Lower lobe of right lung (tissue), 2 donors: ENCODE measurements at regions not wholly inside any gene's neighbourhood (a gene's known extent, or its start where the extent isn't known, plus 50 kb on each side); places are given as distances from the start of the nearest gene placed in this dataset.

Experiments
- ATAC-seq, 2 donors: fragments of 200-7000 bp; cut with Tn5 transposase; one replicate each; pipeline ENCODE4 v1.9.1; 2020 to 2022; ENCODE audit warnings: mild to moderate bottlenecking in 2 of 2, moderate library complexity in 2 of 2
- DNase-seq: peaks from one replicate; pipeline ENCODE4 v3.0.0-alpha.2; 2020
- H3K27ac ChIP-seq: fragments of 200-600 bp; one replicate; pipeline ENCODE4 v1.8.0; 2022
- H3K27me3 ChIP-seq: fragments of 200-600 bp; one replicate; pipeline ENCODE4 v1.8.0; 2022; ENCODE audit warnings: low read depth
- H3K36me3 ChIP-seq: fragments of 200-600 bp; one replicate; pipeline ENCODE4 v1.8.0; 2022; ENCODE audit warnings: mild to moderate bottlenecking
- H3K4me1 ChIP-seq: fragments of 200-600 bp; one replicate; pipeline ENCODE4 v1.8.0; 2022
- H3K4me3 ChIP-seq: fragments of 200-600 bp; one replicate; pipeline ENCODE4 v1.8.0; 2022; ENCODE audit warnings: mild to moderate bottlenecking
- H3K9me3 ChIP-seq: fragments of 200-600 bp; one replicate; pipeline ENCODE4 v1.8.0; 2022
- CTCF ChIP-seq: fragments of 200-600 bp; IDR thresholded peaks from one replicate; pipeline ENCODE4 v1.8.0; 2022; ENCODE audit warnings: antibody characterized with exemption, mild to moderate bottlenecking
- intact Hi-C: fragments of 100-400 bp; cut with DNase I; formaldehyde crosslinking; loops from one replicate; pipeline ENCODE4 v1.11.0; 2022
- donor health status: DM: no; HTN: yes; CAD: no; lungs with severe emphysema.

- Histone ChIP-seq H3K27me3 (no peaks in the 10 kb centered on the region), H3K4me3 (no peak overlapping the region), H3K36me3 (no peaks in the 10 kb centered on the region), H3K4me1 (no peaks in the 10 kb centered on the region), H3K27ac (no peak overlapping the region), H3K9me3 (no peaks in the 10 kb centered on the region)
- ATAC-seq, result peak in 1 of 2 donors; percentile 32
- no peak for DNase-seq
- TF ChIP-seq CTCF, result no peak
- intact Hi-C loops, result no loop called here
Observed at GRCh38 chr11:71059662-71060061, 192.7 kb downstream of the SHANK2 start.

- no peaks in the 10 kb centered on the region for H3K27me3 ChIP-seq
- intact Hi-C loops, result no loop called here
Observed at GRCh38 chr11:71055925-71056324, 196.5 kb downstream of the SHANK2 start.

More at GRCh38 chr11:71055925-71056324, 196.5 kb downstream of the SHANK2 start:
- Histone ChIP-seq H3K4me1 (no peaks in the 10 kb centered on the region), H3K36me3 (no peaks in the 10 kb centered on the region), H3K9me3 (no peaks in the 10 kb centered on the region), H3K4me3 (no peak overlapping the region), H3K27ac (no peak overlapping the region)
- ATAC-seq (no peak), DNase-seq (no peak)
- TF ChIP-seq CTCF, result no peak
